Testis (tissue), 2 donors: ENCODE measurements at regions not wholly inside any gene's neighbourhood (a gene's known extent, or its start where the extent isn't known, plus 50 kb on each side); places are given as distances from the start of the nearest gene placed in this dataset.

Source experiments
- POLR2A ChIP-seq: fragments of 450-650 bp; IDR thresholded peaks from one replicate; pipeline ENCODE4 v1.6.1; 2017; ENCODE audit warnings: antibody characterized with exemption, mild to moderate bottlenecking, moderate library complexity
- TF ChIP-seq, protein P1 (sequence below), 3 experiments: fragments of 450-650 bp in 2 of 3; fragments of 200-600 bp in 1 of 3; sonication (generic) in 1 of 3; IDR thresholded peaks; one replicate each; pipeline ENCODE4 v1.5.1; 2016 to 2019; ENCODE audit warnings: antibody characterized with exemption in 3 of 3, mild to moderate bottlenecking in 2 of 3, moderate library complexity in 1 of 3

DNA sequence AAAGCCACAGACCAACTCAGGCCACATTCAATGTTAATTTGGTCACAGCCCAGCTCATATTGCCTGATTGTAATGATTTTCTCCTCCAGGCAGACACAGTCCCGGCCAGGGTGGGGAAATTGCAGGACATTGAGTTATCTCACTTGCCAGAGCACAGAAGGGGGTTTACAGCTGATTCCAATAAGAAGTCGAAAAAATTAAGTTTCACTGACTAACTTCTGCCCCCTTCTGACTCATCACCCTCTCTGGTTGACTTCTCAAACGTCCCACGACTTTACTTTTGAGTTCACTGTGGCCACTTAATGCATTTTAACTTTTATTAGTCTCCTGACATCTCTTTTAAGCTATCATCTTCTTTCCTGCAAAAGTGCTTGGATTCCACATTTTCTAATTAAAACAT, 321.4 kb upstream of the WWC1 start:
- TF ChIP-seq, protein P1, sequence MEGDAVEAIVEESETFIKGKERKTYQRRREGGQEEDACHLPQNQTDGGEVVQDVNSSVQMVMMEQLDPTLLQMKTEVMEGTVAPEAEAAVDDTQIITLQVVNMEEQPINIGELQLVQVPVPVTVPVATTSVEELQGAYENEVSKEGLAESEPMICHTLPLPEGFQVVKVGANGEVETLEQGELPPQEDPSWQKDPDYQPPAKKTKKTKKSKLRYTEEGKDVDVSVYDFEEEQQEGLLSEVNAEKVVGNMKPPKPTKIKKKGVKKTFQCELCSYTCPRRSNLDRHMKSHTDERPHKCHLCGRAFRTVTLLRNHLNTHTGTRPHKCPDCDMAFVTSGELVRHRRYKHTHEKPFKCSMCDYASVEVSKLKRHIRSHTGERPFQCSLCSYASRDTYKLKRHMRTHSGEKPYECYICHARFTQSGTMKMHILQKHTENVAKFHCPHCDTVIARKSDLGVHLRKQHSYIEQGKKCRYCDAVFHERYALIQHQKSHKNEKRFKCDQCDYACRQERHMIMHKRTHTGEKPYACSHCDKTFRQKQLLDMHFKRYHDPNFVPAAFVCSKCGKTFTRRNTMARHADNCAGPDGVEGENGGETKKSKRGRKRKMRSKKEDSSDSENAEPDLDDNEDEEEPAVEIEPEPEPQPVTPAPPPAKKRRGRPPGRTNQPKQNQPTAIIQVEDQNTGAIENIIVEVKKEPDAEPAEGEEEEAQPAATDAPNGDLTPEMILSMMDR (IDR thresholded peaks at IDR 0.05) = no peak
- no peak for TF ChIP-seq POLR2A
